HG03095 (cell line): ENCODE measurements at regions not wholly inside any gene's neighbourhood (a gene's known extent, or its start where the extent isn't known, plus 50 kb on each side); places are given as distances from the start of the nearest gene placed in this dataset.
"Not testable (repeated sequence)": the region's sequence is repeated elsewhere in the genome, so short reads cannot be mapped to it uniquely, and the experiment has no call there.

Experiments
- ATAC-seq: cut with Tn5 transposase; IDR thresholded peaks from one replicate; pipeline ENCODE4 v1.9.1; 2021; ENCODE audit warnings: moderate library complexity; ENCODE audit not compliant: unreplicated experiment

GRCh38 chr7:146057958-146058357 is 58.6 kb upstream of the CNTNAP2 start:
- ATAC-seq, result no peak

GRCh38 chr7:146054909-146055308 is 61.7 kb upstream of the CNTNAP2 start:
- no peak for ATAC-seq

GRCh38 chr7:146053492-146053891 is 63.1 kb upstream of the CNTNAP2 start:
- no peak for ATAC-seq

- ATAC-seq, result not testable (repeated sequence)
Measured at GRCh38 chr7:146043310-146043709, 73.3 kb upstream of the CNTNAP2 start.

- ATAC-seq, result no peak
Measured at GRCh38 chr7:146028251-146028750, 88.3 kb upstream of the CNTNAP2 start.

GRCh38 chr7:146027243-146027642 is 89.4 kb upstream of the CNTNAP2 start:
- no peak for ATAC-seq

- ATAC-seq, result no peak
Measured at GRCh38 chr7:146022776-146023175, 93.8 kb upstream of the CNTNAP2 start.

GRCh38 chr7:146019041-146020004 is 97.3 kb upstream of the CNTNAP2 start:
- not testable (repeated sequence) for ATAC-seq

- ATAC-seq, result not testable (repeated sequence)
Measured at GRCh38 chr7:146017366-146017765, 99.2 kb upstream of the CNTNAP2 start.

GRCh38 chr7:146014154-146014553 is 102.4 kb upstream of the CNTNAP2 start:
- not testable (repeated sequence) for ATAC-seq

- ATAC-seq, result no peak
Measured at GRCh38 chr7:146008293-146008692, 108.3 kb upstream of the CNTNAP2 start.

- ATAC-seq, result no peak
Measured at GRCh38 chr7:146004805-146005204, 111.8 kb upstream of the CNTNAP2 start.

GRCh38 chr7:146002431-146003078 is 114.0 kb upstream of the CNTNAP2 start:
- peak; percentile 87 for ATAC-seq

- no peak for ATAC-seq
Measured at GRCh38 chr7:146002008-146002407, 114.6 kb upstream of the CNTNAP2 start.

- ATAC-seq, result no peak
Measured at GRCh38 chr7:146000882-146001281, 115.7 kb upstream of the CNTNAP2 start.

GRCh38 chr7:145989469-145989868 is 127.1 kb upstream of the CNTNAP2 start:
- ATAC-seq, result no peak

GRCh38 chr7:145986248-145986874 is 130.2 kb upstream of the CNTNAP2 start:
- ATAC-seq, result no peak

- no peak for ATAC-seq
Measured at GRCh38 chr7:145978769-145979168, 137.8 kb upstream of the CNTNAP2 start.

- ATAC-seq, result no peak
Measured at GRCh38 chr7:145959981-145960380, 156.6 kb upstream of the CNTNAP2 start.

GRCh38 chr7:145957160-145957890 is 159.3 kb upstream of the CNTNAP2 start:
- ATAC-seq, result no peak

- ATAC-seq, result no peak
Measured at GRCh38 chr7:145951566-145951965, 165.0 kb upstream of the CNTNAP2 start.
